ENCODE measurements at regions not wholly inside any gene's neighbourhood (a gene's known extent, or its start where the extent isn't known, plus 50 kb on each side); places are given as distances from the start of the nearest gene placed in this dataset.

GRCh38 chr15:36108541-36108940 lies 470.9 kb upstream of the CDIN1 start:
- no peak overlapping the region for H3K14ac ChIP-seq (ENCODE audit: insufficient read depth, low read length)
- no peak overlapping the region for H3K4me3 Mint-ChIP-seq
- no peak overlapping the region for H2BK12ac ChIP-seq (ENCODE audit: insufficient read length, low read depth, low read length)
- H2BK15ac ChIP-seq (ENCODE audit: low read depth, low read length), result no peak overlapping the region
- no peak overlapping the region for H2BK5ac ChIP-seq (ENCODE audit: insufficient read length, low read length)
- H3K18ac ChIP-seq (ENCODE audit: insufficient read length, low read depth, low read length), result no peak overlapping the region
- H3T11ph ChIP-seq (ENCODE audit: low read length), result no peak overlapping the region
- no peaks in the 10 kb centered on the region for H4K20me1 ChIP-seq (ENCODE audit: control insufficient read depth, insufficient read depth, insufficient read length)
- no peaks in the 10 kb centered on the region; the same call in 1 of the 2 replicates for H3K27me3 Mint-ChIP-seq (ENCODE audit: low read depth)
- no peaks in the 10 kb centered on the region for H3K79me2 ChIP-seq (ENCODE audit: insufficient read depth, low read length)
- no peak overlapping the region for H3K4me2 ChIP-seq (ENCODE audit: insufficient read depth, insufficient read length, low read length)
- H3K36me3 Mint-ChIP-seq (ENCODE audit: insufficient read depth in 1 of 3, low read depth in 3 of 3), result no peaks in the 10 kb centered on the region
- H4K5ac ChIP-seq (ENCODE audit: insufficient read length, low read depth, low read length), result no peak overlapping the region
- H3K23ac ChIP-seq (ENCODE audit: insufficient read length, low read depth, low read length), result no peak overlapping the region
- H2BK20ac ChIP-seq (ENCODE audit: low read depth, low read length, poor library complexity, severe bottlenecking), result no peak overlapping the region
- no peaks in the 10 kb centered on the region for H3K4me1 ChIP-seq (ENCODE audit: insufficient read depth, low read length)
- no peak overlapping the region for H4K91ac ChIP-seq (ENCODE audit: insufficient read length, low read depth, low read length)
- DNase-seq, result no peak
- H2BK120ac ChIP-seq (ENCODE audit: low read depth, low read length, poor library complexity, severe bottlenecking), result no peak overlapping the region
- no peak overlapping the region for H3K56ac ChIP-seq (ENCODE audit: insufficient read length, low read depth, low read length)
- H3K9me3 ChIP-seq (ENCODE audit: control insufficient read depth, low read depth, low read length), result no peaks in the 10 kb centered on the region
- H3K9me3 Mint-ChIP-seq, result no peaks in the 10 kb centered on the region
- H2AFZ ChIP-seq (ENCODE audit: low read length), result no peak overlapping the region
- TF ChIP-seq, protein P1, sequence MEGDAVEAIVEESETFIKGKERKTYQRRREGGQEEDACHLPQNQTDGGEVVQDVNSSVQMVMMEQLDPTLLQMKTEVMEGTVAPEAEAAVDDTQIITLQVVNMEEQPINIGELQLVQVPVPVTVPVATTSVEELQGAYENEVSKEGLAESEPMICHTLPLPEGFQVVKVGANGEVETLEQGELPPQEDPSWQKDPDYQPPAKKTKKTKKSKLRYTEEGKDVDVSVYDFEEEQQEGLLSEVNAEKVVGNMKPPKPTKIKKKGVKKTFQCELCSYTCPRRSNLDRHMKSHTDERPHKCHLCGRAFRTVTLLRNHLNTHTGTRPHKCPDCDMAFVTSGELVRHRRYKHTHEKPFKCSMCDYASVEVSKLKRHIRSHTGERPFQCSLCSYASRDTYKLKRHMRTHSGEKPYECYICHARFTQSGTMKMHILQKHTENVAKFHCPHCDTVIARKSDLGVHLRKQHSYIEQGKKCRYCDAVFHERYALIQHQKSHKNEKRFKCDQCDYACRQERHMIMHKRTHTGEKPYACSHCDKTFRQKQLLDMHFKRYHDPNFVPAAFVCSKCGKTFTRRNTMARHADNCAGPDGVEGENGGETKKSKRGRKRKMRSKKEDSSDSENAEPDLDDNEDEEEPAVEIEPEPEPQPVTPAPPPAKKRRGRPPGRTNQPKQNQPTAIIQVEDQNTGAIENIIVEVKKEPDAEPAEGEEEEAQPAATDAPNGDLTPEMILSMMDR (conservative IDR thresholded peaks at IDR 0.05), result no peak
- H3K9ac ChIP-seq (ENCODE audit: extremely low read depth, insufficient read length, low read length), result no peak overlapping the region
- H2AK5ac ChIP-seq (ENCODE audit: insufficient read length, low read length), result no peak overlapping the region
- WGBS (ENCODE audit: extremely low coverage, insufficient read length, low lambda C conversion rate), result no CpG with 5 or more reads among the region's 2 CpGs
- no peak overlapping the region for H3K27ac ChIP-seq (ENCODE audit: insufficient read length, low read depth, low read length)
- no peaks in the 10 kb centered on the region for H3K23me2 ChIP-seq (ENCODE audit: insufficient read length, low read depth, low read length, poor library complexity, severe bottlenecking)
- H3K4ac ChIP-seq (ENCODE audit: low read depth, low read length), result no peak overlapping the region
- H3K27ac Mint-ChIP-seq, result no peak overlapping the region
- H3K79me1 ChIP-seq (ENCODE audit: insufficient read depth, low read depth, low read length, poor library complexity, severe bottlenecking), result no peaks in the 10 kb centered on the region
- no peak overlapping the region for H4K8ac ChIP-seq (replicated peaks; ENCODE audit: insufficient read length, low read depth, low read length)
- H3K27me3 ChIP-seq (ENCODE audit: insufficient read depth, low read length), result no peaks in the 10 kb centered on the region
- no peaks in the 10 kb centered on the region for H3K4me1 Mint-ChIP-seq

Measured in H9 (cell line).